ENCODE measurements at regions not wholly inside any gene's neighbourhood (a gene's known extent, or its start where the extent isn't known, plus 50 kb on each side); places are given as distances from the start of the nearest gene placed in this dataset.

DNA sequence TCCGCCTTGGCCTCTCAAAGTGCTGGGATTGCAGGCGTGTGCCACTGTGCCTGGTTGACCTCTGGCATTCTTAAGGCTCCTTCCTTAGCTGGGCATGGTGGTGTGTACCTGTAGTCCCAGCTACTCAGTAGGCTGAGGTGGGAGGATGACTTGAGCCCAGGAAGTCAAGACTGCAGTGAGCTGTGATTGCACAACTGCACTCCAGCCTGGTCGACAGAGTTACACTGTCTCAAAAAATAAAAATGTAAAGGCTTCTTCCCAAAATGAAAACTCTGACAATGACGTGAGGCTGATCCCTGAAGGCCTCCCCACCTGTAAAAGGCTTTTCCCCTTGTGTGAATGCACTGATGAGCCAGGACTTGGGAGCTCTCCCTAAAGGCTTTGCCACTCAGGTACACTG lies 62.4 kb downstream of the ZBTB9 start:
- TF ChIP-seq CTCF (conservative IDR thresholded peaks at IDR 0.05; ENCODE audit: low read depth, low read length) (no peak), EZH2 (IDR thresholded peaks at IDR 0.05; ENCODE audit: borderline replicate concordance, low read depth, low read length, poor library complexity, severe bottlenecking) (no peak)
